Astrocyte (in vitro differentiated cells and primary cell): ENCODE measurements at regions not wholly inside any gene's neighbourhood (a gene's known extent, or its start where the extent isn't known, plus 50 kb on each side); places are given as distances from the start of the nearest gene placed in this dataset.

Experiments used
- DNase-seq: peaks from one replicate; pipeline ENCODE4 v3.0.0-alpha.2; 2010; ENCODE audit warnings: low read depth
- FAIRE-seq: peaks from 2 replicates; lab custom pipeline; 2011; peaks lifted over from hg19 to GRCh38; lab: Jason Lieb, UNC
- H2AFZ ChIP-seq: 2 replicates; pipeline ENCODE4 v1.6.0; 2012; ENCODE audit warnings: low read depth, low read length, inconsistent platforms
- H3K27ac ChIP-seq: 2 replicates; pipeline ENCODE4 v1.5.1; 2011; ENCODE audit warnings: low read depth, low read length, inconsistent platforms
- H3K27me3 ChIP-seq: 2 replicates; pipeline ENCODE4 v1.6.0; 2011; ENCODE audit warnings: low read length, inconsistent platforms; ENCODE audit not compliant: insufficient read depth
- H3K36me3 ChIP-seq: 2 replicates; pipeline ENCODE4 v1.5.1; 2011; ENCODE audit warnings: low read length, inconsistent platforms; ENCODE audit not compliant: insufficient read depth
- H3K4me1 ChIP-seq: 2 replicates; pipeline ENCODE4 v1.5.1; 2011; ENCODE audit warnings: low read length, inconsistent platforms; ENCODE audit not compliant: insufficient read depth
- H3K4me2 ChIP-seq: 2 replicates; pipeline ENCODE4 v1.6.0; 2012; ENCODE audit warnings: low read length, inconsistent platforms
- H3K4me3 ChIP-seq: 2 replicates; pipeline ENCODE4 v1.5.1; 2011; ENCODE audit warnings: low read depth, mild to moderate bottlenecking, low read length, inconsistent platforms; ENCODE audit not compliant: insufficient read depth
- H3K79me2 ChIP-seq: 2 replicates; pipeline ENCODE4 v1.6.0; 2012; ENCODE audit warnings: mild to moderate bottlenecking, low read length, inconsistent platforms; ENCODE audit not compliant: insufficient read depth
- H3K9ac ChIP-seq: 2 replicates; pipeline ENCODE4 v1.6.0; 2012; ENCODE audit warnings: mild to moderate bottlenecking, low read length, inconsistent platforms
- H3K9me3 ChIP-seq: 2 replicates; pipeline ENCODE4 v1.5.1; 2012; ENCODE audit warnings: low read depth, mild to moderate bottlenecking, low read length, inconsistent platforms; ENCODE audit not compliant: insufficient read depth
- H4K20me1 ChIP-seq: 2 replicates; pipeline ENCODE4 v1.6.0; 2012; ENCODE audit warnings: low read length, inconsistent platforms; ENCODE audit not compliant: insufficient read depth
- H3K27ac Mint-ChIP-seq: one replicate; pipeline ENCODE4 v1.8.0; 2021; ENCODE audit warnings: mild to moderate bottlenecking, mixed read lengths; ENCODE audit not compliant: unreplicated experiment
- H3K27me3 Mint-ChIP-seq: one replicate; pipeline ENCODE4 v1.8.0; 2021; ENCODE audit warnings: low read depth, mixed read lengths; ENCODE audit not compliant: unreplicated experiment
- H3K36me3 Mint-ChIP-seq: one replicate; pipeline ENCODE4 v1.8.0; 2021; ENCODE audit warnings: low read depth, mixed read lengths; ENCODE audit not compliant: unreplicated experiment
- H3K4me1 Mint-ChIP-seq: one replicate; pipeline ENCODE4 v1.8.0; 2021; ENCODE audit warnings: low read depth, mixed read lengths; ENCODE audit not compliant: unreplicated experiment
- H3K4me3 Mint-ChIP-seq: one replicate; pipeline ENCODE4 v1.8.0; 2021; ENCODE audit warnings: mild to moderate bottlenecking, moderate library complexity, mixed read lengths; ENCODE audit not compliant: unreplicated experiment
- H3K9me3 Mint-ChIP-seq: one replicate; pipeline ENCODE4 v1.8.0; 2021; ENCODE audit warnings: mild to moderate bottlenecking, mixed read lengths; ENCODE audit not compliant: unreplicated experiment
- CTCF ChIP-seq: IDR thresholded peaks from 2 replicates; pipeline ENCODE4 v1.5.1; 2011; ENCODE audit warnings: low read depth, mild to moderate bottlenecking, inconsistent platforms, low read length, moderate library complexity; ENCODE audit not compliant: insufficient read depth
- EZH2 ChIP-seq: IDR thresholded peaks from 2 replicates; pipeline ENCODE4 v1.6.1; 2012; ENCODE audit warnings: mild to moderate bottlenecking, low read length, inconsistent platforms; ENCODE audit not compliant: insufficient read depth

GRCh38 chr2:208830203-208830602 is 423.6 kb downstream of the PTH2R start:
- no peaks in the 10 kb centered on the region for H3K9me3 ChIP-seq
- H3K4me3 Mint-ChIP-seq, result no peak overlapping the region
- no peak overlapping the region for H3K9ac ChIP-seq
- no peaks in the 10 kb centered on the region for H4K20me1 ChIP-seq
- peaks cover 14% of the 10 kb centered on the region for H3K9me3 Mint-ChIP-seq
- H3K4me1 Mint-ChIP-seq, result no peaks in the 10 kb centered on the region
- no peak overlapping the region for H3K4me2 ChIP-seq
- TF ChIP-seq EZH2 (no peak), CTCF (no peak)
- no peaks in the 10 kb centered on the region for H3K36me3 ChIP-seq
- no peaks in the 10 kb centered on the region for H3K4me1 ChIP-seq
- DNase-seq, result no peak
- no peak overlapping the region for H2AFZ ChIP-seq
- H3K4me3 ChIP-seq, result no peak overlapping the region
- H3K79me2 ChIP-seq, result no peaks in the 10 kb centered on the region
- FAIRE-seq, result no peak
- no peaks in the 10 kb centered on the region for H3K36me3 Mint-ChIP-seq
- no peak overlapping the region for H3K27ac ChIP-seq
- H3K27ac Mint-ChIP-seq, result no peak overlapping the region
- H3K27me3 Mint-ChIP-seq, result no peaks in the 10 kb centered on the region
- H3K27me3 ChIP-seq, result no peaks in the 10 kb centered on the region

- H3K27ac Mint-ChIP-seq, result no peak overlapping the region
- no peaks in the 10 kb centered on the region for H3K36me3 ChIP-seq
- no peak for FAIRE-seq
- no peaks in the 10 kb centered on the region for H3K4me1 ChIP-seq
- H3K27ac ChIP-seq, result no peak overlapping the region
- no peaks in the 10 kb centered on the region for H4K20me1 ChIP-seq
- H3K9me3 ChIP-seq, result peaks cover 2% of the 10 kb centered on the region
- H3K27me3 ChIP-seq, result no peaks in the 10 kb centered on the region
- no peak overlapping the region for H3K4me3 ChIP-seq
- no peak overlapping the region for H3K9ac ChIP-seq
- no peaks in the 10 kb centered on the region for H3K4me1 Mint-ChIP-seq
- no peak overlapping the region for H3K4me2 ChIP-seq
- H3K4me3 Mint-ChIP-seq, result no peak overlapping the region
- H3K9me3 Mint-ChIP-seq, result peaks cover 6% of the 10 kb centered on the region
- DNase-seq, result no peak
- no peak overlapping the region for H2AFZ ChIP-seq
- no peaks in the 10 kb centered on the region for H3K27me3 Mint-ChIP-seq
- H3K79me2 ChIP-seq, result no peaks in the 10 kb centered on the region
- TF ChIP-seq CTCF (no peak), EZH2 (no peak)
- no peaks in the 10 kb centered on the region for H3K36me3 Mint-ChIP-seq
Measured at GRCh38 chr2:208847651-208848050, 441.1 kb downstream of the PTH2R start.

- no peak for FAIRE-seq
- H3K27me3 ChIP-seq, result no peaks in the 10 kb centered on the region
- H3K27ac ChIP-seq, result no peak overlapping the region
- H3K4me1 Mint-ChIP-seq, result no peaks in the 10 kb centered on the region
- H3K4me3 Mint-ChIP-seq, result no peak overlapping the region
- TF ChIP-seq EZH2 (no peak), CTCF (no peak)
- H3K4me1 ChIP-seq, result no peaks in the 10 kb centered on the region
- peaks cover 6% of the 10 kb centered on the region for H3K9me3 ChIP-seq
- H3K9me3 Mint-ChIP-seq, result peaks cover 13% of the 10 kb centered on the region
- H3K27ac Mint-ChIP-seq, result no peak overlapping the region
- H2AFZ ChIP-seq, result no peak overlapping the region
- no peaks in the 10 kb centered on the region for H3K27me3 Mint-ChIP-seq
- no peaks in the 10 kb centered on the region for H4K20me1 ChIP-seq
- H3K4me2 ChIP-seq, result no peak overlapping the region
- H3K4me3 ChIP-seq, result no peak overlapping the region
- H3K79me2 ChIP-seq, result no peaks in the 10 kb centered on the region
- no peaks in the 10 kb centered on the region for H3K36me3 ChIP-seq
- no peak overlapping the region for H3K9ac ChIP-seq
- peaks cover 1% of the 10 kb centered on the region for H3K36me3 Mint-ChIP-seq
- no peak for DNase-seq
Measured at GRCh38 chr2:208854717-208855116, 448.1 kb downstream of the PTH2R start.
